Putamen (tissue), 1 donor: ENCODE measurements at regions not wholly inside any gene's neighbourhood (a gene's known extent, or its start where the extent isn't known, plus 50 kb on each side); places are given as distances from the start of the nearest gene placed in this dataset.

Source experiments
- DNase-seq: peaks from one replicate; pipeline ENCODE4 v3.0.0-alpha.2; 2016; ENCODE audit warnings: low spot score

DNA sequence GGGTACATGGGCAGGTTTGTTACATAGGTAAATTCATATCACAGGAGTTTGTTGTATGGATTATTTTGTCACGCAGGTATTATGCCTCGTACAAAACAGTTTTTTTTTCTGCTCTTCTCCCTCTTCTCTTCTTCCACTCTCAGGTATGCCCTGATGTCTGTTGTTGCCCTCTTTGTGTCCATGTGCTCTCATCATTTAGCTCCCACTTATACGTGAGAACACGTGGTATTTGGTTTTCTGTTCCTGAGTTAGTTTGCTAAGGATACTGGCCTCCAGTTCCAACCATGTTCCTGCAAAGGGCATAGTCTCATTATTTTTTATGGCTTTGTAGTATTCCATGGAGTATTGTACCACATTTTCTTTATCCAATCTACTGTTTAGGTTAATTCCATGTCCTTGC is 65.7 kb downstream of the UNC5CL start:
- DNase-seq = no peak

DNA sequence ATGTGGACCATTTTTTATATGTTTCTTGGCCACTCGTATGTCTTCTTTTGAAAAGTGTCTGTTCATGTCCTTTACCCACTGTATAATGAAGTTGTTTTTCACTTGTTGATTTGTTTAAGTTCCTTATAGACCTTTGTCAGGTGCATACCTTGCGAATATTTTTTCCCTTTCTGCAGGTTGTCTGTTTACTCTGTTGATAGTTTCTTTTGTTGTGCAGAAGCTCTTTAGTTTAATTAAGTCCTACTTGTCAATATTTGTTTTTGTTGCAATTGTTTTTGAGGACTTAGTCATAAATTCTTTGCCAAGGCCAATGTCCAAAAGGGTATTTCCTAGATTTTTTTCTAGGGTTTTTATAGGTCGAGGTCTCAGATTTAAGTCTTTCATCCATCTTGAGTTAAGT is 66.2 kb downstream of the UNC5CL start:
- DNase-seq = no peak

- no peak for DNase-seq
Measured at GRCh38 chr6:40972190-40972589, 66.8 kb downstream of the UNC5CL start.

- DNase-seq = no peak
Measured at GRCh38 chr6:40968620-40969164, 70.3 kb downstream of the UNC5CL start.

- DNase-seq = no peak
Measured at GRCh38 chr6:40966860-40967259, 72.2 kb downstream of the UNC5CL start.

DNA sequence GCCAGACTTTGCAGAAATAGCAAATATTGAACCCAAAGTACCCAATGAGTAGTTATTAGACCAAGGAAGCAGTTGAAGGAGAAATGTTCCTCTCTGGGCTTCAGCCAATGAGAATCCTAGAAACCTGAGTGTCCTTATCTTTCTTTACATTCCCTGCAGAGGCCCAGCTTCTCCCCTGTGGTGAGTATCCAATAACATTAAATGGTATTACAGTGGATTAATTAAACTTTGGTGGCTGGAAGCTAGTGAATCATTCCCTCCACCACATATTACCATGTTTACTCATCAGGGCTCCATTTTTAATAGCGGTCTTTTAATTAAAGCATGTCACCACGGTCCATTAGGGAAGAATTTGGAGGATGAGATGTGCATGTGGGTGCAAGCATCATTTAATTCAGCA is 74.0 kb downstream of the UNC5CL start:
- no peak for DNase-seq

DNA sequence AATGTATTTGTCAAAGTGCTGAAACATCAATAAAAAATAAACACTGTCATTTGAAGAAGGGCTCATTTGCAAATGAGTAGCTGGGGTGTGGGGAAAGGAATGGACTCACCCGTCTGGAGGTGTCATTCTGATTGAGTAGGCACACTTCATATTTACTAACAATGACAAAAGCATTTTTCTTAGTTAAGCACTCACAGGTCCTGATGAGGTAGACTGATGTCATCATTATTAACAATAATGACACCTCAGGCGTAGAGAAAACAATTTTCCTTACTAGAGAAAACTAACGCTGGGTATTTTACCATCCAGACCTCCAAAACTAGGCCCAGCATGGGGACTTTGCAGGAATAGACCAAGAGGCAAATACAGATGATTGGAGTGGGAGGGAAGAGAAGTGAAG is 76.0 kb downstream of the UNC5CL start:
- no peak for DNase-seq

- no peak for DNase-seq
Measured at GRCh38 chr6:40962241-40962640, 76.8 kb downstream of the UNC5CL start.

- DNase-seq = no peak
Measured at GRCh38 chr6:40961831-40962230, 77.2 kb downstream of the UNC5CL start.

DNA sequence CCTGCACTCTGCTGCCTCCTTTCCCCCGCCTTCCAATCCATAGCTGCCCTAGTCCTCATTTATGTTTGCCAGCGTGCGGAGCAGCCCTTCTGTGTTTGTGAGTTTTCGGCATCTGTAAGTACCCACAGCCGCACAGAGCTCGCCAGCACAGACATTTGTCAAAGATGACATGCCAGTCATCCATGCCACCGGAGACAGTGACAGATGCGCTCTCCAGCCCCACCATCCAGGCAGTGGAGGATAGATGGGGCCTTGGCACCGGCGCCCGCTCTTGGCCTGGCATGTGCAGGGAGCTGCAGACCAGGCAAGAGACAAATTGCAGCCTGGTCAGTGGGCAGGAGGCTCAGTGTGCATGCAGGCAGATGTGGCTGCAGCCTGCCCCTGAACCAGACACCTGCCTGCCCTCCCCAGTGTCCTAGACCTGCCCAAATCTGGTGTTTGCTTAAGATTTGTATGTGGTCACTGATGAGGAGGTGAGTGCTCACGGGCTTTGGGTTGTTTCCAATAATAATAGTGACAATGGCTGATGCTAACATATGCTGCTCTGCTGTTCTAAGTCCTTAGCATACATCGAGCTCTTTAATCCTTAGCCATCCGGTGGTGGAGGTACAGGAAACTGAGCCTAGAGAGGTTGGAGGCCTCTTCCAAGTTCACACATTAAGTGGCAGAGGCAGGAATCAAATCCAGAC is 78.1 kb downstream of the UNC5CL start:
- no peak for DNase-seq

GRCh38 chr6:40959781-40960327 is 79.2 kb downstream of the UNC5CL start:
- no peak for DNase-seq

DNA sequence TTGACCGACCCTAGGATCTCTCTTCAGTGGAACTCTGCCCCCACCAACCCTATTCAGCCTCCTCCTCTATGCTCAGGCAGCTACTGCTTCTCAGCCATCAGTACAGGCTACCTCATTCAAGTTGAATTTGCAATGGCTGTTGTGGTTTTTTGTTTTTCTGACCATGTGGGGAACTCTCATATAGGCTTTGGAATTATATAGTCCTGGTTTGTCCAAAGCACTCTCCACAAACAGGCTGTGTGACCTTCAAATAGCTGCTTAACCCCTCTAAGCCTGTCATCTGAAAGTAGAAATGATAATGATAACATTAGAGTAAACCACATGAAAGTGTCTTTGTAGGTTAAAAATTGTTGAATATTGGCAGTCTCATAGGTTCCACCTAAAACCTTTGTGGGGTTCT is 80.3 kb downstream of the UNC5CL start:
- no peak for DNase-seq

DNA sequence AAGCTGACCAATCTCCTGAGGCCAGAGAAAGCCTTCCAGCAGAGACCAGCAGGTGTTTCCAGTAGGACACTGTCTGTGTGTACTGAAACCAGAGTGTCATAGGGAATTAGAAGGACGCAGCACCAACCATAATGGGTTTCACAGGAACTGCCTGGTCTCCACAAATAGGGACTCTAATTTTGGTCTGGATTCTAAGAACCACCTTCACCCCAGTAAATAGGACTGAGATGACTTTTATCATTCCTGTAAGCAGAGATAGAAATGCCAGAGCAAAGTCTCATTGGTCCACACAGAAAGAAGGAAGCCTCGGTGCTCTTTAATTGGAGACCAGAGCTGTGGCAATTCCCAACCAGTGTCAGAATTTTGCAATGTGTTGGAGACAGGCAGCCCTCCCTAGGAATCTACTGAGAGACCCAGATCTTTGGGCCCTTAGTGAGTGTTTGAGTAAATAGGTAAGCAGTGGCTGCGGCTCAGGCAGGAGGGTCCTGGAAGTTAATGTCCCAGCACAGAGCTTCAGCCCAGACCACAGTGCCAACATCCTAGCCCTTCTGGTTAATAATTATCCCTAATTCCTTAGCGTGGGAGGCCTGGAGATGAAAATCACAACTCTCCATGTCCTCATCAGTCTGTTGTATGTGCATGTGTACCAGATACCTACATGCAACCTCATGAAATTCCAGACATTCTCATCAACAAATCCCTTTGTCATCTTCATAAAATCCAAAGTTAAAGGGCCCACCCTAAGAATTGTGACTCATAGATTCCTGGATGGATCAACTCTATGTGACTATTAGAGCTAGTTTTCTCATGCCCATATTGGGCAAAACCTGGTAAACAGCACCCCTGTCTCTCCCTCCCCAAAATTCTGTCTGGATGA is 81.2 kb downstream of the UNC5CL start:
- no peak for DNase-seq

DNA sequence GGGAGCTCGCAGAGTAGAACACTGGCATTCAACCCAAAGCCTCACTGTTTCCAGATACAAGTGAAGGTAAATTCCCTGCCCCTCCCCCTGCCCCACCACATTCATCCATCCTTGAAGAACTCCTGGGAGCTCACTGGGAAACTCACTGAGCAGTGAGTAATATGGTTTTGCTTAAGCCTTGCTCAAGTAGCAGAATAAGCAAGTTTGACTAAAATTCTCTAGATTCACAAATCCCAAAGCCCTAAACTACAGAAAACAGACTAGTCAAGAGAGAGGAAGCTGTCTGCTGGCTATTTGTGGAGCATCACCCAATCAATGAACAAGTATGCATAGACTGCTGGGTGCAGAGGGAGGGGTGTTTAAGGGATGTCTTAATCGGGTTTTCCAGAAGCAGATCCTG is 82.1 kb downstream of the UNC5CL start:
- no peak for DNase-seq

DNA sequence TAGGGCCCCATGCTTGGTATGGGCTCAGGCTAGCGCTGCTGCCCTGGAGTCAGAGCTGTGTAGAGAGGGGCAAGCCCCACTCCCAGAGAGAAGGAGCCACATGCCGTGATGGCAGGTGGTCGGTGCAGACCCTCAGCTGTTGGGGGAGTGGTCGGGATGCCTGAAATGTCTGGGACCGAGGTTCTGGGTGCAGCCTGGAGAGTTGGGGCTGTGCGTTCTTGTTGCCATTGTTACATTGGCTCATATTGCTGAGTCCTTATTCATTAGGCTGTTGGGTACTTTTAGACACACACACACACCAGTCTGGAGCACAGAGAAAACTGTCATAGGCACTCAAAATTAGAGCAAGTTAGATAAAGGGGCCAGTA is 83.9 kb downstream of the UNC5CL start:
- DNase-seq = no peak

DNA sequence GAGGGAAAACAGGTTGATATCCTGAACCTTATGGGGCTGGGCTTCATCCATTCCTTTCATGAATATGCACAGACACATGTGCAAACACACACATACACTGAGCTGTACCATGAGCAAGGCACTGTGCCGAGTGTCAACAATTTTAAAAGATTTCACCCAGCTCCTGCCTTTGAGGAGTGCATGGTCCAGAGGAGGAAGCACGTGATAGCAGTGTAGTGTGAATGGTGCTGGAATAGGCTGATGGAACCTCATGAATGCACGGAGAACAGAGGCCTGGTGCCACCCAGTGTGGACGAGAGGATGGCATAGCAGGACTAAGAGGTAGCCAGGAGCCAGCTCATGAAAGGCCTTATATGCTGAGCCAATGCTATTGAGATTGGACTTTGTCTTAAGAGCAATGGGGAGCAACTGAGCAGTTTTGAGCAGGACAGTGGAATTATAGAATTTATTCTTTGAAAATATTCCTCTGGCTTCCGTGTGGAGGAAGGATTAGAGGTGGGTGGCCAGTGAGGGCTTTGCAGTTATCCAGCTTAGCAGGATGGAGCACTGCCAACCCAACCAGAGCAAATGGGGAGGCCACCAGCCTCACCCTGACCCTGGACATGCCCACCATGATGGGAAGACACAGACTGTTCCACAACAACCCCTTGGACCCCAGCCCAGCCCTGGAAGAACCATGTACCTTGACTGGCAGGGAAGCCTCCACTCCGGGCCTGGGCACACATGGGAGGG is 84.4 kb downstream of the UNC5CL start:
- no peak for DNase-seq

DNA sequence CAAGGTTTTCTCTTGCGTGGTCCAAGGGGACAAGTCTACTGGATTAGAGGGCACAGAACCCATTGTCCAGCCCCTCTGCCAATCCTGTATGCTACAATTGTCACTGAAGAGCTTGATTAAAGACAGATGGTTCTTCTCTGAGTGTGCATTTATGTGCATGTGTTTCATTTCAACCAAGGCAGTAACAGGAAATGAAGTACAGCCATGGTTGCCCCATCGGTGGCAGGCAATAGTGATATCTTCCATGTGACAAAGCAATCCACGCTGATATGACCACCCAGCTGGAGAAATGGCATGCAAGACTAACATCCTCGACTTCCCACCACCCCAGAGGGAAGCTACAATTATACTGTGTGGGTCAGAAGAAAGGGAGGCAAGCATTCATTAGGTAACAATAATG is 85.5 kb downstream of the UNC5CL start:
- DNase-seq = no peak

DNA sequence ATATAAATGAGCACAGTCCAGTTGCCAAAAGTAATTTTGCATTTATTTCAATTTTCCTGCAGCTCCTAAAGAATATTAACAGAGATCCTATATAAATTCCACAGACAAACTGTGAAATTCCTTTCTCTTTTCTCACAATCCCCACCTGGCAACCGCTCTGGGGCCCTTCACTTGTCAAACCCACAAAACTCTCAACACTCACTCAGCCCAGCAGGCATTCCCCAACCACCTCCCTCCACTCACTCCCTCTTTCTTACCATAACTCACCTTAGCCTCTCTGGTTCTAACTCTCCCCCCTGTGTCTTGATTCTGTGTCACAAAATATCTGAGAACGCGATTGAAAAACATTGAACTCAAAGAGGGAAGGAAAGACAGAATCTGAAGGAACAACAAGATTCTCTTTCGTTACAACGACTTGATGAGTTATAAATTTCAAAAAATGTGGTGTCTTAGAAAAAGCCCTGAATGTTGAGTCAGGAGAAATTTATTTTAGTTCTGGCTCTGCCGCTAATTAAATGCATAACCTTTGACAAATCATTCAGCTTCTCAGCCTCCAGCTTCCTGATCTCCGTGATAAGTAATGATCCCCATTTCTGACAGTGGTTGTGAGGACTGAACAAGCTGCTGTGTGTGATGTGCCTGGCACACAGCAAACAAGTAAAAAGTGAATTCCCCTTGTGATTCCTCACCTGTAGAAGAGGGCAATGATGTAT is 87.9 kb downstream of the UNC5CL start:
- no peak for DNase-seq

DNA sequence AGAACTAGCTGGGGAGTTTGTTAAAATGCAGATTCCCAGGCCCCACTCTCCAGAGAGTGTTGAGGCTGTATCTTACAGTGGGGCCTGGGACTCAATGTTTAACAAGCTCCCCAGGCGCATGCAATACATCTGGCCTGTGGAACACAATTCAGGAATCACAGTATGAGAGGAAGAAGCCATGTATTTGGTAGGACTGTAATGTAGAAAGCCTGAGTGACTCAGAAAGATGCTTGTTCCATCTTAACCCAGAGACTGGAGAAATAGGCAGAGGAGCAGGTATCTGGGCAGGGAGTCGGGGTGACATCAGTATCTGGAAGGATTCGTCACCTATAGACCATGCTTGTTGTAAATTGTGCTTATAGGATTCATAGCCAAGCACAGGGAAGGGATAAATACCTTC is 90.5 kb downstream of the UNC5CL start:
- DNase-seq = no peak

- DNase-seq = no peak
Measured at GRCh38 chr6:40947876-40948526, 91.0 kb downstream of the UNC5CL start.

DNA sequence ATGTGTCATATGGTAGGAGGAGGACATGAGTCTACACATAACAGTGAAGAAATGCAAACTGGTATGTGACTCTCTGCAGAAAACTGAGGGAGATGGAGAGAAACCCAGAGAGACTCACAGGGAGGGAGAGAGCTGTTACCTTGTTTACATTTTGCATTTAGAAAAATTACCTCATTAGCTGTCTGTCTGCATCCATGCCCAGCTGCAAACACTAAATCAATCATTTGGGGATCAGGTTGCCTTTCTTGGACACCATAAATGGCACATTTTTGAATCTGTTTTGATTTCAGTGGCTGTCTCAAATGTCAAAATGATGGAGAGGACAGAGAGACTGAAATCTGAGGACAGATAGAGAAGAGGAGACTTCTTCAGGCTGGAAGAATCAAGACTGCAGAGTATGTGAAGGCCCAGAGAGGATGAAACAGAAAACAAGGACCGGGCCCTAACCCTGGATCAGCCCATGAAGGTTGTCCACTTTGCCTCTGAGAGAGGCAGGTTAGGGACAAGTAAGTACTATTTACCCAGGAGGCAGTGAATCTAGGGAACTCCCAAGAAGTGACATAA is 92.2 kb downstream of the UNC5CL start:
- DNase-seq = no peak
